KMS-11 (cell line): ENCODE measurements at regions not wholly inside any gene's neighbourhood (a gene's known extent, or its start where the extent isn't known, plus 50 kb on each side); places are given as distances from the start of the nearest gene placed in this dataset.

Experiments
- H2AFZ ChIP-seq: fragments of 200-600 bp; sonication (generic); 2 replicates; pipeline ENCODE4 v1.6.1; 2016; ENCODE audit warnings: antibody characterized with exemption, mixed run types, low read depth
- H3K27ac ChIP-seq: fragments of 200-600 bp; sonication (generic); 2 replicates; pipeline ENCODE4 v1.6.1; 2016; ENCODE audit warnings: mild to moderate bottlenecking, mixed run types
- H3K27me3 ChIP-seq: fragments of 200-600 bp; sonication (generic); 2 replicates; pipeline ENCODE4 v1.6.1; 2017; ENCODE audit warnings: mild to moderate bottlenecking, low read depth, mixed run types, moderate library complexity; ENCODE audit not compliant: insufficient read depth
- H3K36me3 ChIP-seq: fragments of 200-600 bp; sonication (generic); 2 replicates; pipeline ENCODE4 v1.6.1; 2017; ENCODE audit warnings: mild to moderate bottlenecking, mixed run types; ENCODE audit not compliant: insufficient read depth
- H3K4me1 ChIP-seq: fragments of 200-600 bp; sonication (generic); 2 replicates; pipeline ENCODE4 v1.6.1; 2016; ENCODE audit warnings: mild to moderate bottlenecking, low read depth, mixed run types; ENCODE audit not compliant: poor library complexity, severe bottlenecking
- H3K4me2 ChIP-seq: fragments of 200-600 bp; sonication (generic); 2 replicates; pipeline ENCODE4 v1.7.0; 2016; ENCODE audit warnings: mild to moderate bottlenecking, mixed run types
- H3K4me3 ChIP-seq: fragments of 200-600 bp; sonication (generic); IDR thresholded peaks from 2 replicates; pipeline ENCODE4 v1.6.1; 2017; ENCODE audit warnings: low read depth, low read length, mixed read lengths; ENCODE audit not compliant: insufficient read depth
- H3K79me2 ChIP-seq: fragments of 200-600 bp; sonication (generic); 2 replicates; pipeline ENCODE4 v1.6.1; 2016; ENCODE audit warnings: low read depth, mixed run types; ENCODE audit not compliant: insufficient read depth
- H3K9ac ChIP-seq: fragments of 200-600 bp; sonication (generic); 2 replicates; pipeline ENCODE4 v1.6.1; 2016; ENCODE audit warnings: mild to moderate bottlenecking, mixed run types
- H4K20me1 ChIP-seq: fragments of 200-600 bp; sonication (generic); 2 replicates; pipeline ENCODE4 v1.6.1; 2016; ENCODE audit warnings: mild to moderate bottlenecking, mixed run types; ENCODE audit not compliant: insufficient read depth
- CTCF ChIP-seq: fragments of 200-600 bp; sonication (generic); conservative IDR thresholded peaks from 2 replicates; pipeline ENCODE4 v1.6.1; 2017; ENCODE audit warnings: low read depth, mild to moderate bottlenecking, antibody characterized with exemption, low read length, moderate library complexity, mixed read lengths

- no peak overlapping the region for H3K4me3 ChIP-seq
- H3K79me2 ChIP-seq, result no peaks in the 10 kb centered on the region
- no peak overlapping the region for H3K4me2 ChIP-seq
- H3K9ac ChIP-seq, result no peak overlapping the region
- no peaks in the 10 kb centered on the region for H3K27me3 ChIP-seq
- no peak overlapping the region for H3K27ac ChIP-seq
- H2AFZ ChIP-seq, result no peak overlapping the region
- H4K20me1 ChIP-seq, result no peaks in the 10 kb centered on the region
- TF ChIP-seq CTCF, result no peak
- no peaks in the 10 kb centered on the region for H3K36me3 ChIP-seq
- no peaks in the 10 kb centered on the region for H3K4me1 ChIP-seq
Observed at GRCh38 chr18:53586923-53587322, 637.5 kb downstream of the MBD2 start.
